GM20431 (cell line): ENCODE measurements at regions not wholly inside any gene's neighbourhood (a gene's known extent, or its start where the extent isn't known, plus 50 kb on each side); places are given as distances from the start of the nearest gene placed in this dataset.
"Not testable (repeated sequence)": the region's sequence is repeated elsewhere in the genome, so short reads cannot be mapped to it uniquely, and the experiment has no call there.

ENCODE experiments used
- in situ Hi-C: fragments of 300-500 bp; cut with MseI, MboI; formaldehyde crosslinking; loops from one replicate; pipeline ENCODE4 v1.15.0; 2020; ENCODE audit warnings: low sequenced_read_pairs; ENCODE audit not compliant: unreplicated experiment

GRCh38 chr22:48717076-48717810 lies 1110.4 kb downstream of the BRD1 start:
- in situ Hi-C loops, result no loop called here

- in situ Hi-C loops, result not testable (repeated sequence)
Measured at GRCh38 chr22:48716154-48716553, 1111.5 kb downstream of the BRD1 start.

- in situ Hi-C loops, result no loop called here
Measured at GRCh38 chr22:48715511-48715910, 1112.2 kb downstream of the BRD1 start.

- in situ Hi-C loops, result no loop called here
Measured at GRCh38 chr22:48714231-48714630, 1113.4 kb downstream of the BRD1 start.

- in situ Hi-C loops, result no loop called here
Measured at GRCh38 chr22:48713272-48714205, 1114.1 kb downstream of the BRD1 start.

- in situ Hi-C loops, result no loop called here
Measured at GRCh38 chr22:48712558-48713271, 1115.0 kb downstream of the BRD1 start.

GRCh38 chr22:48711669-48712068 lies 1116.0 kb downstream of the BRD1 start:
- in situ Hi-C loops, result no loop called here

- in situ Hi-C loops, result no loop called here
Measured at GRCh38 chr22:48711031-48711431, 1116.6 kb downstream of the BRD1 start.

- in situ Hi-C loops, result no loop called here
Measured at GRCh38 chr22:48710410-48710809, 1117.3 kb downstream of the BRD1 start.

- in situ Hi-C loops, result no loop called here
Measured at GRCh38 chr22:48709976-48710375, 1117.7 kb downstream of the BRD1 start.

- in situ Hi-C loops, result no loop called here
Measured at GRCh38 chr22:48709453-48709852, 1118.2 kb downstream of the BRD1 start.

GRCh38 chr22:48708558-48709245 lies 1119.0 kb downstream of the BRD1 start:
- in situ Hi-C loops, result no loop called here

GRCh38 chr22:48707763-48708557 lies 1119.7 kb downstream of the BRD1 start:
- in situ Hi-C loops, result no loop called here

- in situ Hi-C loops, result no loop called here
Measured at GRCh38 chr22:48706934-48707762, 1120.5 kb downstream of the BRD1 start.

- in situ Hi-C loops, result no loop called here
Measured at GRCh38 chr22:48705917-48706605, 1121.6 kb downstream of the BRD1 start.

GRCh38 chr22:48705159-48705916 lies 1122.3 kb downstream of the BRD1 start:
- in situ Hi-C loops, result no loop called here

GRCh38 chr22:48704335-48704734 lies 1123.3 kb downstream of the BRD1 start:
- in situ Hi-C loops, result no loop called here
